ENCODE measurements at regions not wholly inside any gene's neighbourhood (a gene's known extent, or its start where the extent isn't known, plus 50 kb on each side); places are given as distances from the start of the nearest gene placed in this dataset.
A peak's percentile ranks its signal among the peaks of the same experiment; 100 is the strongest.

- TF ChIP-seq CTCF (IDR thresholded peaks at IDR 0.05) (no peak), POLR2A (IDR thresholded peaks at IDR 0.05) (no peak), EP300 (IDR thresholded peaks at IDR 0.05) (peak in 1 of 2 donors; percentile 23)
Measured at GRCh38 chr4:124178449-124179021, 534.0 kb downstream of the ANKRD50 start.
